GM23248 (cell line): ENCODE measurements at regions not wholly inside any gene's neighbourhood (a gene's known extent, or its start where the extent isn't known, plus 50 kb on each side); places are given as distances from the start of the nearest gene placed in this dataset.

Experiments used
- DNase-seq: peaks from one replicate; pipeline ENCODE4 v3.0.0-alpha.2; 2015
- H2AFZ ChIP-seq: fragments of 200-600 bp; sonication (generic); 2 replicates; pipeline ENCODE4 v1.6.1; 2016; ENCODE audit warnings: antibody characterized with exemption
- H3F3A ChIP-seq: fragments of 200-600 bp; sonication (generic); 2 replicates; pipeline ENCODE4 v1.6.1; 2016; ENCODE audit warnings: mild to moderate bottlenecking, antibody characterized with exemption, mixed run types; ENCODE audit not compliant: insufficient read depth
- H3K27ac ChIP-seq: fragments of 200-600 bp; sonication (generic); 2 replicates; pipeline ENCODE4 v1.5.1; 2016; ENCODE audit warnings: mild to moderate bottlenecking
- H3K27me3 ChIP-seq: fragments of 200-600 bp; sonication (generic); replicated peaks from 2 replicates; pipeline ENCODE4 v1.6.1; 2016; ENCODE audit warnings: mild to moderate bottlenecking; ENCODE audit not compliant: insufficient read depth
- H3K36me3 ChIP-seq: fragments of 200-600 bp; sonication (generic); 2 replicates; pipeline ENCODE4 v1.6.1; 2016; ENCODE audit warnings: low read depth, mild to moderate bottlenecking
- H3K4me1 ChIP-seq: fragments of 200-600 bp; sonication (generic); 2 replicates; pipeline ENCODE4 v1.6.1; 2016; ENCODE audit warnings: mild to moderate bottlenecking; ENCODE audit not compliant: insufficient read depth
- H3K4me2 ChIP-seq: fragments of 200-600 bp; sonication (generic); one replicate; pipeline ENCODE4 v1.6.1; 2016; ENCODE audit warnings: mild to moderate bottlenecking; ENCODE audit not compliant: unreplicated experiment
- H3K4me3 ChIP-seq: fragments of 200-600 bp; sonication (generic); 2 replicates; pipeline ENCODE4 v1.5.1; 2016; ENCODE audit warnings: mild to moderate bottlenecking
- H3K79me2 ChIP-seq: fragments of 200-600 bp; sonication (generic); 2 replicates; pipeline ENCODE4 v1.6.1; 2016; ENCODE audit warnings: mild to moderate bottlenecking; ENCODE audit not compliant: insufficient read depth
- H3K9ac ChIP-seq: fragments of 200-600 bp; sonication (generic); 2 replicates; pipeline ENCODE4 v1.6.1; 2016; ENCODE audit warnings: mild to moderate bottlenecking
- H3K9me2 ChIP-seq: fragments of 200-600 bp; sonication (generic); 2 replicates; pipeline ENCODE4 v1.6.1; 2016; ENCODE audit warnings: mixed run types, mild to moderate bottlenecking, moderate library complexity; ENCODE audit not compliant: insufficient read depth
- H3K9me3 ChIP-seq: fragments of 200-600 bp; sonication (generic); one replicate; pipeline ENCODE4 v1.6.1; 2017; ENCODE audit warnings: low read depth
- H4K20me1 ChIP-seq: fragments of 200-600 bp; sonication (generic); 2 replicates; pipeline ENCODE4 v1.6.0; 2016; ENCODE audit not compliant: insufficient read depth
- EZH2 ChIP-seq: fragments of 200-600 bp; sonication (generic); IDR thresholded peaks from 2 replicates; pipeline ENCODE4 v1.6.1; 2018; ENCODE audit warnings: antibody characterized with exemption, mild to moderate bottlenecking; ENCODE audit not compliant: insufficient read depth, poor library complexity, severe bottlenecking
- EZH2phosphoT487 ChIP-seq: fragments of 200-600 bp; sonication (generic); IDR thresholded peaks from 2 replicates; pipeline ENCODE4 v1.6.1; 2018; ENCODE audit warnings: antibody characterized with exemption, moderate library complexity, mild to moderate bottlenecking, low read depth; ENCODE audit not compliant: insufficient read depth
- WGBS, 2 experiments: methylation state at CpG; one replicate each; pipeline ENCODE4 v1.1.6; 2015 to 2017; ENCODE audit warnings: low lambda C conversion rate in 2 of 2, low coverage in 1 of 2; ENCODE audit errors: missing lambda C conversion rate in 2 of 2; 5-methylcytosine and 5-hydroxymethylcytosine counted together
- in situ Hi-C: fragments of 300-500 bp; cut with MboI; formaldehyde crosslinking; loops from 2 replicates; pipeline ENCODE4 v1.15.0; 2020

DNA sequence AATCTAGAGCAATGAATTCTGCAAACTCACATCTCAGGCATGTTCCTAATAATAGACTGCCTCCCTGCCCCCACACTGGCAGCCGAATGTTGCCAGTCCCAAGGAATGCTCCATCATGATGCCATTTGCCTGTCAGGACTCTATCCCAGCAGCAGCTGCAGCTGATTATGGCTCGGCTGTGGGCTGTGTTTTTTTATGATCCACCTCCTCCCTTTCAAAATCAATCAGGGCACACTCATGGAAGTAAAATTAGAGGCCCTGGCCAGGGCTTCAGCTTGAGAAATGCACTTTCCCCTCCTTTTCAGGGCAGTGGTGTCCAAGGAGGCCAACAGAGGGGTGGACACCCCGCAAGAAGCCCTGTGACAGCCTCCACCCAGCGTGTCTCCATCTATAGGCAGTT lies 176.7 kb upstream of the S1PR3 start:
- Histone ChIP-seq H3K9me2 (no peaks in the 10 kb centered on the region), H4K20me1 (no peaks in the 10 kb centered on the region), H3F3A (peaks cover 40% of the 10 kb centered on the region), H3K36me3 (no peaks in the 10 kb centered on the region), H3K27me3 (no peaks in the 10 kb centered on the region), H3K9ac (peak overlapping the region; percentile 19), H2AFZ (no peak overlapping the region), H3K79me2 (no peaks in the 10 kb centered on the region), H3K9me3 (no peaks in the 10 kb centered on the region), H3K4me1 (peaks cover 54% of the 10 kb centered on the region), H3K4me2 (peak overlapping the region; percentile 69), H3K4me3 (no peak overlapping the region), H3K27ac (peak overlapping the region; percentile 58)
- in situ Hi-C loops = no loop called here
- WGBS, 2 experiments = 5% methylated on average over 4 of the region's 4 CpGs
- TF ChIP-seq EZH2phosphoT487 (0 out of 2 replicates have a peak, but pooled peaks have one; percentile 58), EZH2 (no peak)
- DNase-seq = peak; percentile 94

- Histone ChIP-seq H3K79me2 (no peaks in the 10 kb centered on the region), H2AFZ (no peak overlapping the region), H3K27me3 (no peaks in the 10 kb centered on the region), H4K20me1 (no peaks in the 10 kb centered on the region), H3K9me3 (no peaks in the 10 kb centered on the region), H3K27ac (peak overlapping the region; percentile 54), H3K9me2 (no peaks in the 10 kb centered on the region), H3K36me3 (no peaks in the 10 kb centered on the region), H3K4me2 (peak overlapping the region; percentile 38), H3K4me3 (no peak overlapping the region), H3F3A (peaks cover 42% of the 10 kb centered on the region), H3K4me1 (peaks cover 54% of the 10 kb centered on the region), H3K9ac (no peak overlapping the region; the same call in 1 of the 2 replicates)
- in situ Hi-C loops = no loop called here
- TF ChIP-seq EZH2phosphoT487 = no peak
- no peak for TF ChIP-seq EZH2
- DNase-seq = peak; percentile 87
- WGBS, 2 experiments = 20 to 23% methylated on average over 9 of the region's 9 CpGs
Observed at GRCh38 chr9:88816141-88816540, 175.1 kb upstream of the S1PR3 start.

DNA sequence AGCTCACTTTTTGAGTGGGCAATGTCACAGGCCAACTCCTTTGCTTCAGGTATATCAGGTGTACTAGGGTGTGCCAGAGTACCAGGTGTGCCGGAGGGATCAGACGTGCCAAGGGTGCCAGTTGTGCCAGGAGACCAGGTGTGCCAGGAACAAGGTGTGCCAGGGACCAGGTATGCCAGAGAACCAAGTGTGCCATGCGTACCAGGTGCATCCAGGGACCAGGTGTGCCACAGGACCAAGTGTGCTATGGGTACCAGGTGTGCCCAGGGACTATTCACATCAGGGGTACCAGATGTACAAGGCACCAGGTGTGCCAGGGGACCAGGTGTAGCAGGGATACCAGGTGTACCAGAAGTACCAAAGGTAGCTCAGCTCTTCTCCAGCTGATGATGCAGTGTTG lies 174.7 kb upstream of the S1PR3 start:
- no peak for DNase-seq
- in situ Hi-C loops = no loop called here
- Histone ChIP-seq H3K9ac (no peak overlapping the region), H3K27me3 (no peaks in the 10 kb centered on the region), H3K36me3 (no peaks in the 10 kb centered on the region), H3K4me1 (peaks cover 54% of the 10 kb centered on the region), H3K9me3 (no peaks in the 10 kb centered on the region), H3K27ac (peak overlapping the region; percentile 54), H2AFZ (no peak overlapping the region), H3K79me2 (no peaks in the 10 kb centered on the region), H3K9me2 (no peaks in the 10 kb centered on the region), H3K4me2 (peak overlapping the region; percentile 38), H3K4me3 (no peak overlapping the region), H3F3A (peaks cover 43% of the 10 kb centered on the region), H4K20me1 (no peaks in the 10 kb centered on the region)
- TF ChIP-seq EZH2 (no peak), EZH2phosphoT487 (no peak)
- WGBS, 2 experiments = 97 to 100% methylated on average over 3 of the region's 3 CpGs

DNA sequence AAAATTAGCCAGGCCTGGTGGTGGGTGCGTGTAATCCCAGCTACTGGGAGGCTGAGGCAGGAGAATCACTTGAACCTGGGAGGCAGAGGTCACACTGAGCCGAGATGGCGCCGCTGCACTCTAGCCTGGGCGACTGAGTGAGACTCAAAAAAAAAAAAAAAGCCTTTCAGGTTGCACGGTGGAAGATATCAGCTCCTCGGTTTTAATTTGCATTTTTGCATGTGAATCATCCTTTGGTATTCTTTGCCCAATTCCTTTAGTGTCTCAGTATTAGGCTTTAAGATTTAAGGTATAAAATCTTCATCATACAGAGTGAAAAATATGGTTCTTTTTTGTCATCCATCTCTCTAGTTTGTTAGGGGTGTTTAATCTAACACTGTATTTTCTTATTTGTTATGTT lies 173.6 kb upstream of the S1PR3 start:
- Histone ChIP-seq H3K27me3 (no peaks in the 10 kb centered on the region), H2AFZ (no peak overlapping the region), H3K4me2 (peak overlapping the region; percentile 24), H3K4me1 (peaks cover 54% of the 10 kb centered on the region), H3K36me3 (no peaks in the 10 kb centered on the region), H3K4me3 (no peak overlapping the region), H3F3A (peaks cover 43% of the 10 kb centered on the region), H3K9me2 (no peaks in the 10 kb centered on the region), H3K79me2 (no peaks in the 10 kb centered on the region), H3K9me3 (no peaks in the 10 kb centered on the region), H4K20me1 (no peaks in the 10 kb centered on the region), H3K27ac (no peak overlapping the region), H3K9ac (no peak overlapping the region)
- TF ChIP-seq EZH2phosphoT487 (no peak), EZH2 (no peak)
- peak; percentile 46 for DNase-seq
- 63 to 68% methylated on average over 7 of the region's 7 CpGs for WGBS, 2 experiments
- in situ Hi-C loops = no loop called here
